NT2/D1 (cell line): ENCODE measurements at regions not wholly inside any gene's neighbourhood (a gene's known extent, or its start where the extent isn't known, plus 50 kb on each side); places are given as distances from the start of the nearest gene placed in this dataset.

Experiments used
- SUZ12 ChIP-seq: IDR thresholded peaks from 2 replicates; pipeline ENCODE4 v1.6.1; 2011; ENCODE audit not compliant: insufficient read length, insufficient read depth; ENCODE audit errors: extremely low read depth
- YY1 ChIP-seq: IDR thresholded peaks from 2 replicates; pipeline ENCODE4 v1.6.1; 2011; ENCODE audit not compliant: insufficient read length, insufficient read depth
- ZNF274 ChIP-seq: IDR thresholded peaks from 2 replicates; pipeline ENCODE4 v1.6.1; 2011; ENCODE audit warnings: mild to moderate bottlenecking, low read depth, low read length

GRCh38 chr1:194215448-194215847 lies 1029.0 kb upstream of the B3GALT2 start:
- TF ChIP-seq SUZ12 (no peak), ZNF274 (no peak), YY1 (no peak)
